SK-N-SH (cell line): ENCODE measurements at regions not wholly inside any gene's neighbourhood (a gene's known extent, or its start where the extent isn't known, plus 50 kb on each side); places are given as distances from the start of the nearest gene placed in this dataset.
"Not testable (repeated sequence)": the region's sequence is repeated elsewhere in the genome, so short reads cannot be mapped to it uniquely, and the experiment has no call there.

Source experiments
- CHD2 ChIP-seq: fragments of 150-350 bp; IDR thresholded peaks from 2 replicates; pipeline ENCODE4 v1.6.1; 2018; ENCODE audit warnings: low read length; ENCODE audit not compliant: partially characterized antibody
- EP300 ChIP-seq, 2 experiments: IDR thresholded peaks; 2 replicates each; pipeline versions ENCODE4 v1.4.0 to v1.6.1; 2012; ENCODE audit warnings: borderline replicate concordance in 1 of 2, low read depth in 1 of 2, low read length in 1 of 2
- EZH2phosphoT487 ChIP-seq: fragments of 200-600 bp; sonication (generic); IDR thresholded peaks from 2 replicates; pipeline ENCODE4 v1.6.1; 2017; ENCODE audit warnings: low read depth, mixed run types, mild to moderate bottlenecking, antibody characterized with exemption, moderate library complexity, borderline replicate concordance
- FOXM1 ChIP-seq: IDR thresholded peaks from 2 replicates; pipeline ENCODE4 v1.4.0; 2012; ENCODE audit warnings: low read depth, mild to moderate bottlenecking
- GATA2 ChIP-seq: sonication (generic); formaldehyde crosslinking; IDR thresholded peaks from 2 replicates; pipeline ENCODE4 v1.5.0; 2020; ENCODE audit warnings: mild to moderate bottlenecking, missing genetic modification reagents
- JUND ChIP-seq: IDR thresholded peaks from 2 replicates; pipeline ENCODE4 v1.4.0; 2012
- MAX ChIP-seq: IDR thresholded peaks from 2 replicates; pipeline ENCODE4 v1.4.0; 2012; ENCODE audit warnings: low read depth
- PBX3 ChIP-seq: IDR thresholded peaks from 2 replicates; pipeline ENCODE4; 2012
- RAD21 ChIP-seq: IDR thresholded peaks from 2 replicates; pipeline ENCODE4 v1.6.1; 2012; ENCODE audit warnings: mild to moderate bottlenecking, low read length
- REST ChIP-seq: IDR thresholded peaks from 2 replicates; pipeline ENCODE4 v1.6.1; 2012; ENCODE audit warnings: mild to moderate bottlenecking, low read depth, low read length, moderate library complexity
- TF ChIP-seq, protein P1 (sequence below): fragments of 200-600 bp; sonication (generic); IDR thresholded peaks from 2 replicates; pipeline ENCODE4 v1.6.1; 2017; ENCODE audit warnings: antibody characterized with exemption, mild to moderate bottlenecking, moderate library complexity

DNA sequence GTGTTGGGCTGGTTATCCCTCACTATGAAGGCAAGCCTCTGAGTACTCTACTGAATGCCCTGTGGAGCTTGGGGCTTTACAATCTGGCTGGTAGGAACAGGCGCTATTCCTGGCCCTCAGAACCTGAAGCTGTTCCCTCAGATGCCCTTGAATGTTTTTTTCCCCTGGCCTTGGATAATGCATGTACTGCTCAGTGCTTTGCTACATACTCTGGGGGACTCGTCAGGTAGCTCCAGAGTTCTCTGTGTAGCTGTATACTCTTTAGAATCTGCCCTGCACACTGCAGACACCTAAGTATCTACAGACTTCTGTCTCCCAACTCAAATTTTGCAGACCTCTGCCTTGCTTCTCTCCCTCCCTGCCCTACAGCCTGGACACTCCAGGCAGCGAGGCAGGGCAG lies 93.2 kb downstream of the PROP1 start:
- TF ChIP-seq, protein P1, sequence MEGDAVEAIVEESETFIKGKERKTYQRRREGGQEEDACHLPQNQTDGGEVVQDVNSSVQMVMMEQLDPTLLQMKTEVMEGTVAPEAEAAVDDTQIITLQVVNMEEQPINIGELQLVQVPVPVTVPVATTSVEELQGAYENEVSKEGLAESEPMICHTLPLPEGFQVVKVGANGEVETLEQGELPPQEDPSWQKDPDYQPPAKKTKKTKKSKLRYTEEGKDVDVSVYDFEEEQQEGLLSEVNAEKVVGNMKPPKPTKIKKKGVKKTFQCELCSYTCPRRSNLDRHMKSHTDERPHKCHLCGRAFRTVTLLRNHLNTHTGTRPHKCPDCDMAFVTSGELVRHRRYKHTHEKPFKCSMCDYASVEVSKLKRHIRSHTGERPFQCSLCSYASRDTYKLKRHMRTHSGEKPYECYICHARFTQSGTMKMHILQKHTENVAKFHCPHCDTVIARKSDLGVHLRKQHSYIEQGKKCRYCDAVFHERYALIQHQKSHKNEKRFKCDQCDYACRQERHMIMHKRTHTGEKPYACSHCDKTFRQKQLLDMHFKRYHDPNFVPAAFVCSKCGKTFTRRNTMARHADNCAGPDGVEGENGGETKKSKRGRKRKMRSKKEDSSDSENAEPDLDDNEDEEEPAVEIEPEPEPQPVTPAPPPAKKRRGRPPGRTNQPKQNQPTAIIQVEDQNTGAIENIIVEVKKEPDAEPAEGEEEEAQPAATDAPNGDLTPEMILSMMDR: not testable (repeated sequence)
- not testable (repeated sequence) for TF ChIP-seq PBX3; MAX; REST; CHD2; JUND; FOXM1; EZH2phosphoT487; GATA2 (CRISPR knock-in tag); RAD21; EP300 (IDR thresholded peaks at IDR 0.05; ENCODE audit: borderline replicate concordance in 1 of 2, low read depth in 1 of 2, low read length in 1 of 2)
